ENCODE measurements at regions not wholly inside any gene's neighbourhood (a gene's known extent, or its start where the extent isn't known, plus 50 kb on each side); places are given as distances from the start of the nearest gene placed in this dataset.

- H3K4me3 ChIP-seq (replicated peaks; ENCODE audit: low read depth, low read length) = no peak overlapping the region
- DNase-seq (ENCODE audit: low read depth) = no peak
- TF ChIP-seq, protein P1, sequence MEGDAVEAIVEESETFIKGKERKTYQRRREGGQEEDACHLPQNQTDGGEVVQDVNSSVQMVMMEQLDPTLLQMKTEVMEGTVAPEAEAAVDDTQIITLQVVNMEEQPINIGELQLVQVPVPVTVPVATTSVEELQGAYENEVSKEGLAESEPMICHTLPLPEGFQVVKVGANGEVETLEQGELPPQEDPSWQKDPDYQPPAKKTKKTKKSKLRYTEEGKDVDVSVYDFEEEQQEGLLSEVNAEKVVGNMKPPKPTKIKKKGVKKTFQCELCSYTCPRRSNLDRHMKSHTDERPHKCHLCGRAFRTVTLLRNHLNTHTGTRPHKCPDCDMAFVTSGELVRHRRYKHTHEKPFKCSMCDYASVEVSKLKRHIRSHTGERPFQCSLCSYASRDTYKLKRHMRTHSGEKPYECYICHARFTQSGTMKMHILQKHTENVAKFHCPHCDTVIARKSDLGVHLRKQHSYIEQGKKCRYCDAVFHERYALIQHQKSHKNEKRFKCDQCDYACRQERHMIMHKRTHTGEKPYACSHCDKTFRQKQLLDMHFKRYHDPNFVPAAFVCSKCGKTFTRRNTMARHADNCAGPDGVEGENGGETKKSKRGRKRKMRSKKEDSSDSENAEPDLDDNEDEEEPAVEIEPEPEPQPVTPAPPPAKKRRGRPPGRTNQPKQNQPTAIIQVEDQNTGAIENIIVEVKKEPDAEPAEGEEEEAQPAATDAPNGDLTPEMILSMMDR (IDR thresholded peaks at IDR 0.05; ENCODE audit: low read length, missing control alignments) = no peak
Measured at GRCh38 chr7:118777308-118777707, 552.8 kb downstream of the ANKRD7 start.

GRCh38 chr7:118792682-118793081 lies 568.2 kb downstream of the ANKRD7 start:
- TF ChIP-seq, protein P1 (IDR thresholded peaks at IDR 0.05; ENCODE audit: low read length, missing control alignments) = no peak
- no peak overlapping the region for H3K4me3 ChIP-seq (replicated peaks; ENCODE audit: low read depth, low read length)
- no peak for DNase-seq (ENCODE audit: low read depth)

- no peak overlapping the region for H3K4me3 ChIP-seq (replicated peaks; ENCODE audit: low read depth, low read length)
- TF ChIP-seq, protein P1 (IDR thresholded peaks at IDR 0.05; ENCODE audit: low read length, missing control alignments) = no peak
Measured at GRCh38 chr7:118793582-118793981, 569.1 kb downstream of the ANKRD7 start.

GRCh38 chr7:118794419-118794818 lies 569.9 kb downstream of the ANKRD7 start:
- TF ChIP-seq, protein P1 (IDR thresholded peaks at IDR 0.05; ENCODE audit: low read length, missing control alignments) = no peak
- no peak for DNase-seq (ENCODE audit: low read depth)
- H3K4me3 ChIP-seq (replicated peaks; ENCODE audit: low read depth, low read length) = no peak overlapping the region

More at GRCh38 chr7:118793582-118793981, 569.1 kb downstream of the ANKRD7 start:
- no peak for DNase-seq (ENCODE audit: low read depth)

GRCh38 chr7:118801366-118801765 lies 576.9 kb downstream of the ANKRD7 start:
- DNase-seq (ENCODE audit: low read depth) = no peak
- TF ChIP-seq, protein P1 (IDR thresholded peaks at IDR 0.05; ENCODE audit: low read length, missing control alignments) = no peak
- no peak overlapping the region for H3K4me3 ChIP-seq (replicated peaks; ENCODE audit: low read depth, low read length)

DNA sequence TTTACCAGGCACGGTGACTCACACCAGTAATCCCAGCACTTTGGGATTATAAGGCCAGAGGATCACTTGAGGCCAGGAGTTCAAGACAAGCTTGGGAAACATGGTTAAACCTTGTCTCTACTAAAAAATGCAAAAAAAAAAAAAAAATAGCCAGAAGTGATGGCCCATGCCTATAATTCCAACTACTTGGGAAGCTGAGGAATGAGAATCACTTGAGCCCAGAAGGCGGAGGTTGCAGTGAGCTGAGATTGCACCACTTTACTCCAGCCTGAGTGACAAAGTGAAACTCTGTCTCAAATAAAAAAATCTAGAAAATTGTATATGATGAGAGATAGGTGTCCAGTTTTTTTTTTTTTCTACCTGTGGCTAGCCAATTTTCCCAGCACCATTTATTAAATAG lies 578.2 kb downstream of the ANKRD7 start:
- TF ChIP-seq, protein P1 (IDR thresholded peaks at IDR 0.05; ENCODE audit: low read length, missing control alignments) = no peak
- no peak for DNase-seq (ENCODE audit: low read depth)
- no peak overlapping the region for H3K4me3 ChIP-seq (replicated peaks; ENCODE audit: low read depth, low read length)

DNA sequence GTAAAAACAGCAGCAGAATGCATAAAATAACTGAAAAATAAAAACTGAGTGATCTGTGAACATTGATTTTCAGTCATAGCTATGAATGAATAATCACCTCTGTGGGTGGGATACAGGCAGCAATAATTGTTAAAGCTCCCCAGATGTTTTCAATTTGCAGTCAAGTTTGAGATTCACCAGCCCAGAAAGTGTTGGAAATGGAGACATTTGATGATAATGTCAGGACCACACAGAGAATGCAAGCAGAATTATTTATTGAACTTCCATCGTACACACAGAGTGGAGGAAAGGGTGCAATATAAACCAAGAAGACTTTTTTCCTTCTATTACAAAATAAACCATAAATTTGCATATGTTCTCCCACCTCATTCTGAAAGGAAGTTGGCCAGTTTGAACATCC lies 601.7 kb downstream of the ANKRD7 start:
- no peak for DNase-seq (ENCODE audit: low read depth)
- TF ChIP-seq, protein P1 (IDR thresholded peaks at IDR 0.05; ENCODE audit: low read length, missing control alignments) = no peak
- H3K4me3 ChIP-seq (replicated peaks; ENCODE audit: low read depth, low read length) = no peak overlapping the region
